ENCODE measurements at regions not wholly inside any gene's neighbourhood (a gene's known extent, or its start where the extent isn't known, plus 50 kb on each side); places are given as distances from the start of the nearest gene placed in this dataset.
"Not testable (repeated sequence)": the region's sequence is repeated elsewhere in the genome, so short reads cannot be mapped to it uniquely, and the experiment has no call there.

DNA sequence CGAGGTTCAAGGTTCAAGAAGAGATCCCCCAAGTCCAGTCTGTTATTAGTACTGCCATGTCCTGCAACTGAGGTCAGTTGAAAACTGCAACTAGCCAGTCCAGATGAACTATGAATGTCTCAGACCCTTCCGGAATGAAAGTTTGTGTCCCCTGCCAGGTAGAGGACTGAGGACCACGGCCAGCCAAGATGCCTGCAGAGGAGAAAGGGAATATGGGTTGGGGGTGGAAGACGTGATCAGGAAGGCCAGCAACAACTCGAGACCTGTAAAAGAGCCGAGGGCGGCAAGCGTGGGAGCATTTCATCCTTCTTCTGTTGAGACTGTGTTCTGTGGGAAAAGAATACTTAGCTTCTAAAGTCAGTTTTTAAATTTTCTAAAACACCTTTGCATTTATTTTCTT, 572.4 kb upstream of the B3GAT1 start:
- Histone ChIP-seq H2AFZ (ENCODE audit: low read depth, low read length) (no peak overlapping the region), H3K4me1 (ENCODE audit: insufficient read depth, low read length) (no peaks in the 10 kb centered on the region), H3K36me3 (ENCODE audit: insufficient read depth, low read length) (no peaks in the 10 kb centered on the region), H3K4me2 (ENCODE audit: low read length) (no peak overlapping the region), H3K27ac (ENCODE audit: low read depth, low read length) (no peak overlapping the region), H3K27me3 (ENCODE audit: insufficient read depth, low read length) (no peaks in the 10 kb centered on the region), H3K9me3 (ENCODE audit: insufficient read depth, low read depth, low read length) (no peaks in the 10 kb centered on the region), H3K4me3 (ENCODE audit: insufficient read depth, low read depth, low read length) (no peak overlapping the region), H4K20me1 (ENCODE audit: insufficient read depth, low read length) (no peaks in the 10 kb centered on the region), H3K79me2 (ENCODE audit: insufficient read depth, low read length) (no peaks in the 10 kb centered on the region), H3K9ac (ENCODE audit: low read length) (no peak overlapping the region)
- no peak for FAIRE-seq
- Mint-ChIP-seq H3K36me3 (ENCODE audit: low read depth, unreplicated experiment) (peaks cover 2% of the 10 kb centered on the region), H3K27ac (ENCODE audit: unreplicated experiment) (no peak overlapping the region), H3K4me1 (ENCODE audit: low read depth, unreplicated experiment) (no peaks in the 10 kb centered on the region), H3K9me3 (ENCODE audit: unreplicated experiment) (peaks cover 4% of the 10 kb centered on the region), H3K27me3 (ENCODE audit: low read depth, unreplicated experiment) (peaks cover 29% of the 10 kb centered on the region), H3K4me3 (ENCODE audit: unreplicated experiment) (no peak overlapping the region)
- TF ChIP-seq, protein P1, sequence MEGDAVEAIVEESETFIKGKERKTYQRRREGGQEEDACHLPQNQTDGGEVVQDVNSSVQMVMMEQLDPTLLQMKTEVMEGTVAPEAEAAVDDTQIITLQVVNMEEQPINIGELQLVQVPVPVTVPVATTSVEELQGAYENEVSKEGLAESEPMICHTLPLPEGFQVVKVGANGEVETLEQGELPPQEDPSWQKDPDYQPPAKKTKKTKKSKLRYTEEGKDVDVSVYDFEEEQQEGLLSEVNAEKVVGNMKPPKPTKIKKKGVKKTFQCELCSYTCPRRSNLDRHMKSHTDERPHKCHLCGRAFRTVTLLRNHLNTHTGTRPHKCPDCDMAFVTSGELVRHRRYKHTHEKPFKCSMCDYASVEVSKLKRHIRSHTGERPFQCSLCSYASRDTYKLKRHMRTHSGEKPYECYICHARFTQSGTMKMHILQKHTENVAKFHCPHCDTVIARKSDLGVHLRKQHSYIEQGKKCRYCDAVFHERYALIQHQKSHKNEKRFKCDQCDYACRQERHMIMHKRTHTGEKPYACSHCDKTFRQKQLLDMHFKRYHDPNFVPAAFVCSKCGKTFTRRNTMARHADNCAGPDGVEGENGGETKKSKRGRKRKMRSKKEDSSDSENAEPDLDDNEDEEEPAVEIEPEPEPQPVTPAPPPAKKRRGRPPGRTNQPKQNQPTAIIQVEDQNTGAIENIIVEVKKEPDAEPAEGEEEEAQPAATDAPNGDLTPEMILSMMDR (IDR thresholded peaks at IDR 0.05; ENCODE audit: insufficient read depth, low read depth, low read length), result no peak
- TF ChIP-seq EZH2 (IDR thresholded peaks at IDR 0.05; ENCODE audit: insufficient read depth, low read length), result no peak
- no peak for DNase-seq (ENCODE audit: low read depth)

DNA sequence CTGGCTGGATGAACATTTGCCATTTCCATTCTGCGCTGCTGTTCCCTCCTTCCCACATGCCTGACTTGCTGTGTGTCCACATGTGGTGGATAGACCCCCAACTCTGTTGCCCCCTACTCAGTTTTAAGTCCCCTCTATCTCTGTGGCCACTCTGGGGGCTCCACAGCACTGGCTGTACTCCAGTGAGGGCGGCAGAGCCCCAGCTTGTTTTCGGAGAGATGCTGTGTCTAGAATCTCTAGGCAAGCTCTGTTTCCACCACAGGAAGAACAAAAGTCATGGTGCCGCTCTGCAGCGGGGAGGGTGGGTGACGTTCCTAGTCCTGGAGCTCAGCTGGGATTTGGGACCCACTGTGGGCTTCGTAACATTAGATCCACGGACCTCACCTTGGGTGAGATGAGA, 570.4 kb upstream of the B3GAT1 start:
- not testable (repeated sequence) for H3K9me3 Mint-ChIP-seq (ENCODE audit: unreplicated experiment); FAIRE-seq; H3K27ac Mint-ChIP-seq (ENCODE audit: unreplicated experiment); H3K9me3 ChIP-seq (ENCODE audit: insufficient read depth, low read depth, low read length); H4K20me1 ChIP-seq (ENCODE audit: insufficient read depth, low read length); H3K4me2 ChIP-seq (ENCODE audit: low read length); H2AFZ ChIP-seq (ENCODE audit: low read depth, low read length); H3K4me1 Mint-ChIP-seq (ENCODE audit: low read depth, unreplicated experiment); H3K27me3 ChIP-seq (ENCODE audit: insufficient read depth, low read length); H3K4me3 ChIP-seq (ENCODE audit: insufficient read depth, low read depth, low read length); H3K27ac ChIP-seq (ENCODE audit: low read depth, low read length); H3K9ac ChIP-seq (ENCODE audit: low read length); H3K36me3 ChIP-seq (ENCODE audit: insufficient read depth, low read length); H3K36me3 Mint-ChIP-seq (ENCODE audit: low read depth, unreplicated experiment); H3K4me1 ChIP-seq (ENCODE audit: insufficient read depth, low read length); H3K79me2 ChIP-seq (ENCODE audit: insufficient read depth, low read length); DNase-seq (ENCODE audit: low read depth); H3K4me3 Mint-ChIP-seq (ENCODE audit: unreplicated experiment)
- H3K27me3 Mint-ChIP-seq (ENCODE audit: low read depth, unreplicated experiment), result peaks cover 23% of the 10 kb centered on the region

DNA sequence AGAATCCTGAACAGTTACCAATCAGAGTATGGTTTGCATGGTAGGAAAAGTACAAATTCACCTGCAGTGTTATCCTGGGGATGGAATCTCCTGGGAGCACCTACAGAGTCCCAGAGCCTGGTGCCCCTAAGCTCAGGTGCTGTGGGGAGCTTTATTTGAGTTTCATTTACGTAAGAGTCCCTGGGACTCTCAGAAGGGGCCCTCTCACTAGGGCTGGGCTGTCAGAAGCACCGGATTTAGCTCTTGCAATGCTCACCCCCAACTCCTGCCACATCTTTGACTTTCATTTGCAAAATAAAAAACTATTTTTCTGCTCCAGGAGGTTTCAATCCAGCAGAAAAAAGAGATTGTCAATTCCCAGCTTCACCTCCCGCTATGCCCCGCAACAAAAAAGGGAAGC, 569.8 kb upstream of the B3GAT1 start:
- no peak overlapping the region for H3K9ac ChIP-seq (ENCODE audit: low read length)
- no peak overlapping the region for H3K4me2 ChIP-seq (ENCODE audit: low read length)
- Mint-ChIP-seq H3K9me3 (ENCODE audit: unreplicated experiment) (peaks cover 4% of the 10 kb centered on the region), H3K4me1 (ENCODE audit: low read depth, unreplicated experiment) (no peaks in the 10 kb centered on the region), H3K27ac (ENCODE audit: unreplicated experiment) (no peak overlapping the region), H3K36me3 (ENCODE audit: low read depth, unreplicated experiment) (peaks cover 2% of the 10 kb centered on the region), H3K27me3 (ENCODE audit: low read depth, unreplicated experiment) (peaks cover 18% of the 10 kb centered on the region), H3K4me3 (ENCODE audit: unreplicated experiment) (no peak overlapping the region)
- FAIRE-seq, result no peak
- H3K4me3 ChIP-seq (ENCODE audit: insufficient read depth, low read depth, low read length), result no peak overlapping the region
- H3K27me3 ChIP-seq (ENCODE audit: insufficient read depth, low read length), result no peaks in the 10 kb centered on the region
- H2AFZ ChIP-seq (ENCODE audit: low read depth, low read length), result no peak overlapping the region
- H3K9me3 ChIP-seq (ENCODE audit: insufficient read depth, low read depth, low read length), result no peaks in the 10 kb centered on the region
- TF ChIP-seq, protein P1 (IDR thresholded peaks at IDR 0.05; ENCODE audit: insufficient read depth, low read depth, low read length), result no peak
- no peak for TF ChIP-seq EZH2 (IDR thresholded peaks at IDR 0.05; ENCODE audit: insufficient read depth, low read length)
- H4K20me1 ChIP-seq (ENCODE audit: insufficient read depth, low read length), result no peaks in the 10 kb centered on the region
- DNase-seq (ENCODE audit: low read depth), result no peak
- H3K27ac ChIP-seq (ENCODE audit: low read depth, low read length), result no peak overlapping the region
- H3K4me1 ChIP-seq (ENCODE audit: insufficient read depth, low read length), result no peaks in the 10 kb centered on the region
- H3K36me3 ChIP-seq (ENCODE audit: insufficient read depth, low read length), result no peaks in the 10 kb centered on the region
- no peaks in the 10 kb centered on the region for H3K79me2 ChIP-seq (ENCODE audit: insufficient read depth, low read length)

All from astrocyte (in vitro differentiated cells and primary cell).